RPMI8226 (cell line): ENCODE measurements at regions not wholly inside any gene's neighbourhood (a gene's known extent, or its start where the extent isn't known, plus 50 kb on each side); places are given as distances from the start of the nearest gene placed in this dataset.

Experiments
- DNase-seq: peaks from one replicate; pipeline ENCODE4 v3.0.0-alpha.2; 2015

DNA sequence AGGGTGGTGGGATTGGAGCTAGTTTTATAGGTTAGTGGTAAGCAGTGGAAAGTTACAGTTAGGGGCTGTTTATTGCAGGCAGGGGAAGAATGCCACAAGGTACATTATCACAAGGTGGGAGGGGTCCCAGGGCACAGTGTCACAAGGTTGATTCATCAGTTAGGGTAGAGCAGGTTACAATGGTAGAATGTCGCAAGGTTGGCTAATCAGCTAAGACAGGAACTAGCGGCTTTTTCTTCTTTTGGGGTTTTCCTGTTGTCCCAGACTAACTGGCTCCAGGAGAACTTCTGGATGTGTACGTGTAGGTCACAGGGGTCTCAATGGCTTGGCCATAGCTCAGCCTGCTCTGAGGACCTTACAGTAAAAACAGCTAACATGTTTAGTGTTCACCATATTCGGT is 1221.1 kb downstream of the SLITRK1 start:
- no peak for DNase-seq

- no peak for DNase-seq
Measured at GRCh38 chr13:82658811-82659210, 1223.5 kb downstream of the SLITRK1 start.

DNA sequence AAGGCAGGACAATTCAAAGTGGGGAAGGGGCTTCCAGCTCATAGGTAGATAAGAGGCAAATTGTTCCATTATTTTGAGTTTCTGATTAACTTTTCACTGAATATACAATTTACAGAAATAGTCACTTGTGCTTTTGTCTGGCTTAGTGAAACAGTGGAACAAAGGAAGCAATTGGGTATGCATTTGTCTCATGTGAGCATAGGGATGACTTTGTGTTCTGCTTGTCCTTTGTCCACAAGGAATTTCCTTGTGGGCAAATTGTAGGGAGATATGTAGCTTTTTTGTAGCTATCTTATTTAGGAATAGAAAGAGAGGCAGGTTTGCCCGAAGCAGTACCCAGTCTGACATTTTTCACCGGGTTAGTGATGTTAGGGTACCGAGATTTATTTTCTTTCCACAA is 1224.8 kb downstream of the SLITRK1 start:
- no peak for DNase-seq

DNA sequence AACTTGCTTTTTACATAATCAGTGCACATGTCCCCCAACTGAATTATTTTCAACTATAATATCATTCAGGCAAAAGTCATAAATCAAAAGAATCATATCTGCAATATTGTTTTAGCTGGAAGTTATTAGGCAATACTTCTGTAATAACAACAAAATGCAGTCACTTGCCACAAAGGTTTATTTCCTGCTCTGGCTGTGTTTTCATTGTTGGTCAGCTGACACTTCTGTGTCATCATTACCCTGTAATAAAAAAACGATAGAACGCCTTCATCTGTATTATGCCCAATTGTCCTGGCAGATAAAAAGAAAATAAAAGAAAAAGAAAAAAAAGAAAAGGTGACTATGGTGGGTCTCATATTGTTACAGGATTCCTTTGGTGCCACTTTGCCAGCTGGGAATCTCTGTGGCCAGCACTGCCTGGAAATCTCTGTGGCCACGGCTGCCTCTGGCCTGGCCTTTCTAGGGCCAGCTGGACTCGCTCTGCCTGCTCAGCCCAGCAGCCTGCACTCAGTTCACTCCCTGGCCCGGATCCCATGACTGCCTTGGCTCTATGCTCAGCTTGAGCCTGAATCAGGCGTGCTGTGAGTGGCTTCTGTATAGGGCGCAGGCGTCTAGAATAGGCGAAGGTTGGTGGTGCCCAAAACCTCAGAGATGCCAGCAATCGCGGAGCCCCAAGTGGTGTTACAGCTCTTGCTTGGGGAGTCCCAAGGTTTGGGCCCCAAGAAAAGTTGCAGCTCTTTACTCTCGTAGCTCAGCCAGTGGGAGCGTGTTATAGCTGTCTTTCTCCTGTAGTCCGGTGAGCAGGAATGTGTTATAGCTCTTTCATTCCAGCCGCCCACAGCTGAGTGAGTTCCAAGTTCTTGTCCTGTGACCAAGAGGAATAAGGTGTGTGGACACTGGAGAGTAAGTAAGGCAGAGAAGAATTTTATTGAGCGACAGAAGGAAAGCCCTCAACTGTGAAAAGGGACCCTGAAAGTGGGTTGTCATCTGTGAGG is 1227.1 kb downstream of the SLITRK1 start:
- DNase-seq, result no peak

DNA sequence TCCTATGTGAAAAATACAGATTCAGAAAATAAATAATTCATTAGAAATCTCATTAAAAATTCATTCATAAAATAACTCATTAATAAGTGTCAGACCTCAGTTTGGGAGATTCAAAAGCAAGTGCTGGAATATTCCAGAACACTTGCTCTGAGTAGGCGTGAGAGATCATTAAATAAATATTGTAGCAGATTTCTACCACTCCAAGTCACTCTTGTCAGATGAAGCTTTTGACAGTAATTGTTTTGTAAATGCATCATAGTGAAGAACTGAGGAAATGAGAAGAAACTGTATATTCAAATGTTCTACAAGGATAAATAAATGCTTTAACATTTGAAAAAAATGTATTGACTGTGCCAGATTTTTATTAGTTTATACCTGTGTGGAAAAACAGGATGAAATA is 1228.1 kb downstream of the SLITRK1 start:
- DNase-seq, result no peak

GRCh38 chr13:82647540-82647939 is 1234.7 kb downstream of the SLITRK1 start:
- DNase-seq, result no peak

- no peak for DNase-seq
Measured at GRCh38 chr13:82636119-82636518, 1246.2 kb downstream of the SLITRK1 start.

DNA sequence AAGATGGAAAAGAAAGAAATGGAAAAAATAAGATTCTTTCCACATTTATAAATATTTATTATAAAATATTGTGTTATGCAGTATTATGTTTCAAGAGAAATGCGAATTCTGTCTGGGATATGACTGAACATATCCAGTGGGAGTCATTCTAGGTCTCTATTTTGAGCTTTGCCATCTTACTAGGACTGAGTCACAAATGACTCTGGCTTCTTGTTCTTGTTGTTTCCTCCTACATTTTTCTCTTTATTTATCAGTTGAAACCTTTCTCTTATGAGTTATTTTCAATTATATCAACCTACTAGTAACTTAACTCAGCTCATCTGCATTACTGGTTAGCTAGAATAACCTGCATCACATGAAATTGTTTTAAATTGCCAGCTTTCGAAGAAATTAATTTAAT is 1247.3 kb downstream of the SLITRK1 start:
- no peak for DNase-seq

DNA sequence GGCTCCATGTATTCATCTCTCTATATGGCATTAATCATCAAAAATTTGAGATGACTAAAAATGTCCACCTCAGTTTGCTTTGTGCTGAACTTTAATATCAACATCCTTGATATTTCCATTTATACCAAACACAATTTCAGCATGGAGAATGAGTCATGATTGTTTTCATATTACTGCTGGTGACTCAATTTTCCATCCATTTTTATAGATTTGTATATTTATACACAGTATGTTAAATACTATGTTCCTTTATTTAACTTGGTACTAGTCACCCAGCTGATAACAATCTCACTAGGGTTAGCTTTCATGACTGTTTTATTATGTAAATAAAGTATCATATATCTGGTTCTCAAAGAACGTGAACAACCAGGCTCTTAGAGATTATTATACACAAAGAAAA is 1255.1 kb downstream of the SLITRK1 start:
- no peak for DNase-seq

- no peak for DNase-seq
Measured at GRCh38 chr13:82625717-82626116, 1256.6 kb downstream of the SLITRK1 start.

DNA sequence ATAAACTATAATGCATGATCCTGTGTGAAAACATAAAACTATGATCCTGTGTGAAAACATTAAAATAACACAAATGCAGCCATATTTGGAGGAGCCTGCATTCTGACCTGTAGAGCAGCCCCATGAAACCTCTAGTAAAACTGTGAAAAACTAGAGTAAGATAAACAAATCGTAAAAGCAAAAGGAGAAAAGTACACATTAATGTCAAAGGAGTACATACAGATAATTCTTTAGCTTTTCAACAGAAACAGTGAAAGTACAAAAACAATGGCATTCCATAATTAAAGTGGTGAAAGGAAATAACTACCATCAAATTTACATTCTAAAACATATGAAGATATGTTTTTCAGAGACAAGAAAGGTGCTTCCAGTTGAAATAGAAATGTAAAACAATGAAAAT is 1267.2 kb downstream of the SLITRK1 start:
- DNase-seq, result no peak

- no peak for DNase-seq
Measured at GRCh38 chr13:82614086-82614485, 1268.2 kb downstream of the SLITRK1 start.

DNA sequence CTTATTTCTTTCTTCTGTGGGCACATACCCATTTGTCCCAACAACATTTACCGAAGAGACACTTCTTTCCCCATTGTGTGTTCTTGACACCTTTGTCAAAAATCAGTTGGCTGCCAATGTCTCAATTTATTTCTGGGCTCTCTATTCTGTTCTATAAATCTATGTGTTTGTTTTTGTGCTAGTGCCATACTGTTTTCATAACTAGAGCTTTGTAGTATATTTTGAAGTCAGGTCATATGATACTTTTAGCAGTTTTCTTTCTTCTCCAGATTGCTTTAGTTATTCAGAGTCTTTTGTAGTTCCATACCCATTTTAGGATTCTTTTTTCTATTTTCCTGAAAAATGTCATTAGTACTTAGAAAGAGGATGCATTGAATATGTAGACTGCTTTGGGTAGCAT is 1276.3 kb downstream of the SLITRK1 start:
- DNase-seq, result no peak

- no peak for DNase-seq
Measured at GRCh38 chr13:82597747-82598146, 1284.5 kb downstream of the SLITRK1 start.

DNA sequence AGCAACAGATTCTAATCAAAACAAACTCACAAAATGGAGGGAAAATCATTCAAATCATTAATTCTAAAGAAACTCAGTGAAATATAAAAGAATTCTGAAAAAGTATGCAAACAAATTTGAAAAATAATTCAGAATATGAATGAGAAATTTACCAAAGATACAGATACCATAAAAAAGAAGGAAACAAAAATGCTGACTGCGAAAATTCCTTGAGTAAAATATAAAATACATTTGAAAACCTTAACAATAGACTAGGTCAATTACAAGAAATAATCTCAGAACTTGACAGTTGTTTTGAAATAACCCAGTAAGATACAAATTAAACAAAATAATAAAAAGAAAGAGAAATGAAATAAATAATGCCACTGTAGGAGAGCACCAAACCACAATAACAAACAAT is 1289.0 kb downstream of the SLITRK1 start:
- DNase-seq, result no peak

DNA sequence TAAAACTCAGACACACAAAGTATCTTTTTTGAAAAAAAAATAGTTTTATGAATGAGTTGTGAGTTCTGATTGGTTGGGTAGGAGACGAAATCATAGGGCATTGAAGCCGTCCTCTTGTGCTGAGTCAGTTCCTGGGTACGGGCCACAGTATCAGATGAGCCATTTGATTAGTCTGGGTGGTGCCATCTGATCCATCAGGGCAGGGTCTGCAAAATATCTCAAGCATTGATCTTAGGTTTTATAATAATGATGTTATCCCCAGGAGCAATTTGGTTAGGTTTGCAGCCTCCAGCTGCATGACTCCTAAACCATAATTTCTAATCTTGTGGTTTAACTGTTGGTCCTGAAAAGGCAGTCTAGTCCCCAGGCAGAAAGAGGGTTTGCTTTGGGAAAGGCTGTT is 1310.6 kb downstream of the SLITRK1 start:
- DNase-seq, result no peak

GRCh38 chr13:82569581-82569980 is 1312.7 kb downstream of the SLITRK1 start:
- DNase-seq, result no peak

GRCh38 chr13:82566864-82567263 is 1315.4 kb downstream of the SLITRK1 start:
- no peak for DNase-seq

DNA sequence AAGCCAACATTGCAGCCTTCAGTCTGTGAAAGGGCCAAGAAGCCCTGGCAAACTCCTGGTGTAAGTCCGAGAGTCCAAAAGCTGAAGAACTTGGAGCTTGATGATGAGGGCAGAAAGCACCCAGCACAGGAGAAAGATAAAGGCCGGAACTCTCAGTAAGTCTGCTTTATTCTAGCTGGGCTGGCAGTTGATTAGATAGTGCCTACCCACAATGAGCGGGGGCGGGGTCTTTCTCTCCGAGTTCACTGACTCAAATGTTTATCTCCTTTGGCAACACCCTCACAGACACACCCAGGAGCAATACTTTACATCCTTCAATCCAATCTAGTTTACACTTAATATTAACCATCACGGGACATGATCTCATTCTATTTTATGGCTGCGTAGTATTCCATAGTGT is 1317.1 kb downstream of the SLITRK1 start:
- no peak for DNase-seq

GRCh38 chr13:82560889-82561288 is 1321.4 kb downstream of the SLITRK1 start:
- DNase-seq, result no peak

DNA sequence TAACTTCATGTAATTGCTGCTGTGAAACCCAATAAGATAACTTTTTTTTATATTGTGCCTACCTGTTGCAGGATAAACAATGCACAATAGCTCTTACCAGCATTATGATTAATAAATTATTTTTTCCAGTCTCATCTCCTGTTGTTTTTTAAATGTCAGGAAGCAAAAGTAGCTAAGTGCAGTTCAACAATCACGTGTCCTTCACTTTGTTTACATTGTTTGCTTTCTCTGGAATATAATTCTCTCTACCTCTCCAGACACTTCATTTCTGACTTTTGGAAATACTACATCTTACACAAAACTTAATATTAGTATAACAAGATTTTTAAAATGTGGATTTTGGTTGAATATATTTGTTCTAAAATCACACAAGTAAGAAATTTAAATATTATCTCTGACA is 1359.4 kb downstream of the SLITRK1 start:
- no peak for DNase-seq

GRCh38 chr13:82506805-82507414 is 1375.4 kb downstream of the SLITRK1 start:
- no peak for DNase-seq

DNA sequence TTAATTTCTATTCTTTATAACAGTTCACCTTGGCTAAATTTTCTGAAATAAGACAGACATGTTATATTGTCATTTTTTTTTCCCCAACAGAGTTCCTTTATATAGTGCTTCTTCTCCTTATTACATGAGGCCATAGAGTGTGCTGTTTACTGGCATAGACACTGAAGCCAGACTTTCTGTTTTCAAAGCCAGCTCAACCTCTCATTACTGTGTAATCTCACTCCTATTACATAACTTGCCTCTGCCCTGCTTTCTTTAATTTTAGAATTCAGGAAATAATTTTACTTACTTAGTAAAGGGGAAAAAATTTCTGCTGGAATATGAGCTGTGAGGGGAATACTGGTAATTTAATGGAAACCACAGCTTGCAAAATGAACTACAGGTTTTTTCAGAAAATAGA is 1380.4 kb downstream of the SLITRK1 start:
- DNase-seq, result no peak

DNA sequence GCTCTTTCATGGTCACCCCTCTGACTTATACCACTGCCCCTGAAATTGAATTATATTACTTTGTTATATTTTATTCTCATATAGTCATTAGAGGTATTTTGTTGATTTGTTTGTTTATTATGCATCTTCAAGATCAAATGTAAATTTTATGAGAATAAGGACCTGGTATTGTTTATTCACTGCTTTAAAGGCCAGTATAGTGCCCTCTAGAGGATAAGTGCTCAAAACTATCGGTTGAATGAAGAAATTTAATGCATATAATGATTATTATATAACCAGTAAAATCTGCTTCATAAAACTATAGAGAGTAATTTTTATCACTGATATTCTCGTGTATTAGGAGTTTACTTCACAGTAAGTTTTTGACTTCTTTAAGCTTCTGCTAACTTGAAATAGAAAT is 1401.9 kb downstream of the SLITRK1 start:
- DNase-seq, result no peak
